ENCODE measurements at regions not wholly inside any gene's neighbourhood (a gene's known extent, or its start where the extent isn't known, plus 50 kb on each side); places are given as distances from the start of the nearest gene placed in this dataset.

DNA sequence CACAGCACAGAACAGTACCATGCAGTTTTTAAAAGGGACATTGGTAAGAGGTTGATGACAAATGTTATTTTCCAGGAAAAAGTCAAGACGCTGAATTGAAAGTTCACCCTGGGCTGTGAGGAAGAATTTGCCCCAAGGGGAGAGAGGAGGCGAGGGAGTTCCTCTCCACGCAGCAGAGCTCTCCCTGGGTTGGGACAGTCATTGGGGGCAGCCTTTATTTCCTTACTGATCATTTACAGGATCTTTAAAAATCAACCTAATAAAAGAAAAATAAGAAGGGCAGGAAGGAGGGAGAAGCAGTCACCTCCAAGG lies 49.9 kb upstream of the WNT7B start:
- TF ChIP-seq, protein P1, sequence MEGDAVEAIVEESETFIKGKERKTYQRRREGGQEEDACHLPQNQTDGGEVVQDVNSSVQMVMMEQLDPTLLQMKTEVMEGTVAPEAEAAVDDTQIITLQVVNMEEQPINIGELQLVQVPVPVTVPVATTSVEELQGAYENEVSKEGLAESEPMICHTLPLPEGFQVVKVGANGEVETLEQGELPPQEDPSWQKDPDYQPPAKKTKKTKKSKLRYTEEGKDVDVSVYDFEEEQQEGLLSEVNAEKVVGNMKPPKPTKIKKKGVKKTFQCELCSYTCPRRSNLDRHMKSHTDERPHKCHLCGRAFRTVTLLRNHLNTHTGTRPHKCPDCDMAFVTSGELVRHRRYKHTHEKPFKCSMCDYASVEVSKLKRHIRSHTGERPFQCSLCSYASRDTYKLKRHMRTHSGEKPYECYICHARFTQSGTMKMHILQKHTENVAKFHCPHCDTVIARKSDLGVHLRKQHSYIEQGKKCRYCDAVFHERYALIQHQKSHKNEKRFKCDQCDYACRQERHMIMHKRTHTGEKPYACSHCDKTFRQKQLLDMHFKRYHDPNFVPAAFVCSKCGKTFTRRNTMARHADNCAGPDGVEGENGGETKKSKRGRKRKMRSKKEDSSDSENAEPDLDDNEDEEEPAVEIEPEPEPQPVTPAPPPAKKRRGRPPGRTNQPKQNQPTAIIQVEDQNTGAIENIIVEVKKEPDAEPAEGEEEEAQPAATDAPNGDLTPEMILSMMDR (IDR thresholded peaks at IDR 0.05; ENCODE audit: insufficient read depth, low read depth, low read length, missing control alignments) = no peak
- no peak for DNase-seq (ENCODE audit: low read depth)
- peak overlapping the region; percentile 13 for H3K4me3 ChIP-seq (ENCODE audit: low read length)

DNA sequence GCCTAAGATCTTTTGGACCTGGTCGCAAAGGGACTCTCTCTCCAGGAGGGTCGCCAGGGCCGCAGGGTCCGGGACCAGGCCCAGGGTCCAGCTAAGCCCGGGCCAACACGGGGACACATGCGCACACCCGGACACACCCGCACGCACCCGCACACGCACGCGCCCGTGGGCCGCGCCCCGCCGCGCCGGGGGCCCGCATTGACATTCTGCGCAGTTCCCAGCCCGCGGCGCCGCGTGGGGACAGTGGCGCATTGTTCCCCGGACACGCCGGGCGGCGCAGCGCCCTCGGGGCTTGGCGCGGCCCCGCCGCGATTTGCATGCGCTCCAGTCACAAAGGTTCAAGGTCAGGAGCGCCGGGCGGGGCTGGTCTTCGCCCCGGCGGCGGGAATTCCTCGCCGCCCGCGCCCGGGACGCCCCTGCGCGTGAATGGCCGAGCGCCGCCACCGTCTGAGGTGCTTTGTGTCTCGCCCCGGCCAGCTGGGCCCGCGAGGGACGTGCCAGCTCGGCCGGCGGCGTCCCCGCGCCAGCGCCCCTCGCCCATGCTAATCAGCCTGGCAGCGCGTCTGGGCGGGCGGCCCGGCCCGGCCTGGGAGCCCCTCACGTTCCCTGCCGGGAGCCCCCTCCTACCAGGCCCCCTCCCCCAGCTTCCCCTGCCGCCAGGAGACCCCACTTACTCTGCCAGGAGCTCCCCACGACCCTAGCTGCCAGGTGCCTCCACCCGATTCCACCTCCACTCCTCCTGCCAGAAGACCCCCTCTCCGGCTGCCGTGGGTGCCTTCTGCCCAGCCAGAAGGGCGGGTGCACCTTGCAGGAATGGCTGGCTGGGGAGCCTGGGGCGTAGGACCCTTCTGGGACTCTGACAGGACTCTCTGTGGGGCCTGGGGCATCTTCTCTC lies 50.5 kb upstream of the WNT7B start:
- H3K4me3 ChIP-seq (ENCODE audit: low read length) = peak overlapping the region; percentile 13
- no peak for DNase-seq (ENCODE audit: low read depth)
- TF ChIP-seq, protein P1 (IDR thresholded peaks at IDR 0.05; ENCODE audit: insufficient read depth, low read depth, low read length, missing control alignments) = no peak

DNA sequence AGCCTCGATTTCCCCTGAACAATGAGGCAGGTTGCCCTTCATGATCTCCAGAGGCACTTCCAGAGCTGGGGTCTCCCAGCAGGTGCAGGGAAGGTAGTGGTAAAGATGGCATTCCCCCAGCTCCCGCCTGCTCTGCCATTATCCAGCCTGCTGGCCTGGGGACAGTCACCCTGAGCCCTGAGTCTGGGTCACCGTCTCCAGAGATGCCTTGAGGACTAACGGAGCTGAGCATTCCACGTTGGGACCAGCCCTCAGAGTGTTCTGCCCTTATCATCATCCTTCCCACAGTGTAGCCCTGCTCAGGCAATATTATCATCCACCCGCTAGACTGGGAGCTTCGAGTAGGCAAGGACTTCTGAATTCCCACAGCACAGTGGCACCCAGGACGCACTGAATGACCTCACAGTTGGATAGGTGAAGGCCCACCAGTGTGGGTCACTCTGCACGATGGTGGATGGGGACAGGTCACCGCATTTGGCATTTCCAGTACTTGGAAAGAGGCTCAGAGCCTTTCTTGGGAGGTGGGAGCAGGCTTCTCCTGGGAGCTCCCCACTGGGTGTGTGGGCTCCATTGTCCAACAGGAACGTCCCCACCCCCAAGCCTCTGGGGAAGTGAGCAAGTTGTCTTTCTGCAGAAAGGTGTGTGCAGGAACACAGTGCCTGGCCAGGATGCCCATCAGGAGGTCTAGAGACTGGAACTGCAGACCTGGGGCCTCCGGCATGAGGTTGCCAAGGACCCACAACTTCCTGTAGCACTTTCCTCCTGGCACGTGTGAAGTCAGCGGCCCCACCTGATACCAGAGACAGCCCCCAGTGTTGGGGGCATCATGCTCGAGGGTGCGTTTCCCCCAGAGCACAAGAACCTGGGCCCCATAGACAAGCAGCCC lies 51.4 kb upstream of the WNT7B start:
- no peak overlapping the region for H3K4me3 ChIP-seq (ENCODE audit: low read length)
- DNase-seq (ENCODE audit: low read depth) = no peak
- TF ChIP-seq, protein P1 (IDR thresholded peaks at IDR 0.05; ENCODE audit: insufficient read depth, low read depth, low read length, missing control alignments) = no peak

DNA sequence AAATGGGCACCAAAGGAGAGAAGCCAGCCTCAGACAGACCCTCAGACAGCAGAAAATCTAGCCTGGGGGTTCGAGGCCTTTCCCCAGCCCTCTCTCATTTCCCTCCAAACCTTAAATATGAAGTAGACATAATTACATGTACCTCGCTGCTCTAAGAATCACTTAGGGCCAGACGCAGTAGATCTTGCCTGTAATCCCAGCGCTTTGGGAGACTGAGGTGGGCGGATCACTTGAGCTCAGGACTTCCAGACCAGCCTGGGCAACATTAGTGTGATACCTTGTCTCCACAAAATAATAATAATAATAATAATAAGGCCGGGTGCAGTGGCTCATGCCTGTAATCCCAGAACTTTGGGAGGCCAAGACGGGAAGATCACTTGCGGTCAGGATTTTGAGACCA lies 52.1 kb upstream of the WNT7B start:
- TF ChIP-seq, protein P1 (IDR thresholded peaks at IDR 0.05; ENCODE audit: insufficient read depth, low read depth, low read length, missing control alignments) = no peak
- H3K4me3 ChIP-seq (ENCODE audit: low read length) = no peak overlapping the region
- no peak for DNase-seq (ENCODE audit: low read depth)

DNA sequence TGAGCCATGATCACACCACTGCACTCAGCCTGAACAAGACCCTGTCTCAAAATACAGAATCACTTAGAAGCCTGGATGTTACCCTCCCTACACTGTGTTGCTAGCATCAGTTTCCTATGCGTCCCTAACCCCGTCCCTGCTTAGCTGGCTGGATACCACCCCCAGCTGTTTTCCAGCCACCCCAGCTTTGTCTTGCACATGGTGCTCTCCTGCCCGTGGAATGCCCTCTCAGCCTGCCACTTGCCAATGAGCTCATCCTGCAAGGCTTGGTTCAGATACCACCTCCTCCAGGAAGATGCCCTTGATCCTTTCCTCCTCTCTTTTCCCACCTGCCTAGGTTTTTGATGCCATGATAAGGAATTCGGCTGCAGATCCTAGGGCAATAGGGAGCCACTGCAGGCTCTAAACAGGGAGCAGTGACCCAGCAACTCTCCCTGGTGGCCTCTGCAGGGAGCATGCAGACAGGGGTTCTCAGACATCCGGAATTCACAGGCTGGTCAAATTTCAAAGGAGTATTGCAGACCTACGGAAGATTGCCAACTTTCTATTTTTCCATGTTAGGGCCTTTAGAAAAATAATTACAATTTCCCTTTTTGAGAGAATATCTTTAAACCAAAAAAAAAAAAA lies 52.7 kb upstream of the WNT7B start:
- no peak overlapping the region for H3K4me3 ChIP-seq (ENCODE audit: low read length)
- TF ChIP-seq, protein P1 (IDR thresholded peaks at IDR 0.05; ENCODE audit: insufficient read depth, low read depth, low read length, missing control alignments) = no peak
- DNase-seq (ENCODE audit: low read depth) = no peak

DNA sequence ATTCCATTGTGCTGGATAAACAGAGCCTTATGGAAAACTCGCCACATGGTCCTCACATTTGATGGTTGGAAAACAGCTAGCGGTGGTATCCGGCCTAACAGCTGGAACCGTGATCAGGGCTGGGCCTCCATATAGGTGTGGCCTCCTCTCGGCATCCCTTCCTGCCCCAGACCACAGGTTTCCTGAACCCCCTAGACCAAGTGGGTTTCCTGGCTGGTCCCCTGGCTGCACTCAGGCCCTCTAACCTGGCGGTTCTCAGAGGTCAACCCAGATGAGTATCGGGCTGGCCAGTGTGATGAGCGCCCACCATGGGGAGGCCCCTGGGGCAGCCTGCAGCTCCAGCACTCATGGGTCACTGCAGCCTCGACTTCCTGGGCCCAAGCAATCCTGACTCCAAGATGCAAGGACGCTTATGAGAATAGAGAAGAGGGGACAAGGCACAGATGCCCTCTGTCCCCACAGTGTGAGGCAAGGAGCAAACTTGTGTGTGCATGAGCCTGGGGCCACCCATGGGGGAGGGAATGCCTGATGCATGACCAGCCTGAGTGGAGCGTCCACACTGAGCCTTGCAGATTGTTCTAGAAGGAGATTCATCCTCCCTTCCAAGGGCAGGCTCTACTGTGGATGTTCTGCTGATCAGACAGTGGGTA lies 53.4 kb upstream of the WNT7B start:
- no peak for DNase-seq (ENCODE audit: low read depth)
- TF ChIP-seq, protein P1 (IDR thresholded peaks at IDR 0.05; ENCODE audit: insufficient read depth, low read depth, low read length, missing control alignments) = no peak
- no peak overlapping the region for H3K4me3 ChIP-seq (ENCODE audit: low read length)
